Naive B cell (primary cell): ENCODE measurements at regions not wholly inside any gene's neighbourhood (a gene's known extent, or its start where the extent isn't known, plus 50 kb on each side); places are given as distances from the start of the nearest gene placed in this dataset.

Experiments
- ATAC-seq, 2 donors: fragments of 150-1000 bp; cut with Tn5 transposase; 2 replicates each; pipeline ENCODE4 v1.10.0; 2021; ENCODE audit warnings: low read depth in 2 of 2, mild to moderate bottlenecking in 2 of 2, moderate library complexity in 2 of 2
- DNase-seq: peaks from one replicate; pipeline ENCODE4 v3.0.0; 2022
- H3K27ac Mint-ChIP-seq, 6 donors: one replicate each; pipeline ENCODE4 v1.8.0; 2020 to 2022; ENCODE audit warnings: mild to moderate bottlenecking in 6 of 6, mixed read lengths in 6 of 6, moderate library complexity in 5 of 6, inconsistent platforms in 2 of 6
- H3K27me3 Mint-ChIP-seq, 3 donors: one replicate each; pipeline ENCODE4 v1.8.0; 2021 to 2022; ENCODE audit warnings: mixed read lengths in 3 of 3, mild to moderate bottlenecking in 1 of 3
- H3K36me3 Mint-ChIP-seq, 2 donors: one replicate each; pipeline ENCODE4 v1.8.0; 2020 to 2022; ENCODE audit warnings: mixed read lengths in 2 of 2, inconsistent platforms in 1 of 2, mild to moderate bottlenecking in 1 of 2
- H3K4me1 Mint-ChIP-seq, 3 donors: one replicate each; pipeline ENCODE4 v1.8.0; 2020 to 2022; ENCODE audit warnings: mixed read lengths in 3 of 3, inconsistent platforms in 1 of 3, mild to moderate bottlenecking in 1 of 3, moderate library complexity in 1 of 3
- H3K4me3 Mint-ChIP-seq, 8 donors: one replicate each; pipeline ENCODE4 v1.8.0; 2020 to 2022; ENCODE audit warnings: mild to moderate bottlenecking in 8 of 8, mixed read lengths in 8 of 8, moderate library complexity in 8 of 8, inconsistent platforms in 2 of 8
- H3K9me3 Mint-ChIP-seq, 7 donors: one replicate each; pipeline ENCODE4 v1.8.0; 2020 to 2022; ENCODE audit warnings: mixed read lengths in 7 of 7, mild to moderate bottlenecking in 5 of 7, inconsistent platforms in 2 of 7, moderate library complexity in 1 of 7

DNA sequence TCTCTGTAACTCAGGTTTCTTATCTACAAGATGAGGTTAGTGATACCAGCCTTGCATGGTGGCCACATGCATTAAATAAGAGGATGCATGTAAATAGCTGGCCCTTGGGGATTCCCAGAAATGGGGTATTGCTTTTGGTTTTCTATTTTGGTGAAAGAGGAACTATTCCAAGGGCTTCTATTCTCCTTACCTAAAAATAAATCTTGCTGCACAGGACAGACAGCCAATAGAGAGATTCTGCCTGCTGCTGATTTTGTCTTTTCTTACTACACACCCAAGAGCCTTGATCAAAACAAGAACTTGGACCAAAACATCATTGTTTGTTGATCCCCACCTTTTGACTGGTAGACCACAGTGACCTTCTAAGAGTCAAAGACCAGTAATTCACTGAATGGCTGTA, 161.8 kb downstream of the PJA2 start:
- H3K4me3 Mint-ChIP-seq: no peak overlapping the region
- ATAC-seq (no peak), DNase-seq (no peak)
- no peak overlapping the region for H3K27ac Mint-ChIP-seq
- H3K36me3 Mint-ChIP-seq: peaks cover 14 to 18% of the 10 kb centered on the region in 2 donors
- H3K9me3 Mint-ChIP-seq: peaks cover 15 to 26% (median 20%) of the 10 kb centered on the region in 7 donors
- peaks cover 0 to 4% (median 0%) of the 10 kb centered on the region in 3 donors for H3K27me3 Mint-ChIP-seq
- H3K4me1 Mint-ChIP-seq: peaks cover 0 to 20% (median 6%) of the 10 kb centered on the region in 3 donors

DNA sequence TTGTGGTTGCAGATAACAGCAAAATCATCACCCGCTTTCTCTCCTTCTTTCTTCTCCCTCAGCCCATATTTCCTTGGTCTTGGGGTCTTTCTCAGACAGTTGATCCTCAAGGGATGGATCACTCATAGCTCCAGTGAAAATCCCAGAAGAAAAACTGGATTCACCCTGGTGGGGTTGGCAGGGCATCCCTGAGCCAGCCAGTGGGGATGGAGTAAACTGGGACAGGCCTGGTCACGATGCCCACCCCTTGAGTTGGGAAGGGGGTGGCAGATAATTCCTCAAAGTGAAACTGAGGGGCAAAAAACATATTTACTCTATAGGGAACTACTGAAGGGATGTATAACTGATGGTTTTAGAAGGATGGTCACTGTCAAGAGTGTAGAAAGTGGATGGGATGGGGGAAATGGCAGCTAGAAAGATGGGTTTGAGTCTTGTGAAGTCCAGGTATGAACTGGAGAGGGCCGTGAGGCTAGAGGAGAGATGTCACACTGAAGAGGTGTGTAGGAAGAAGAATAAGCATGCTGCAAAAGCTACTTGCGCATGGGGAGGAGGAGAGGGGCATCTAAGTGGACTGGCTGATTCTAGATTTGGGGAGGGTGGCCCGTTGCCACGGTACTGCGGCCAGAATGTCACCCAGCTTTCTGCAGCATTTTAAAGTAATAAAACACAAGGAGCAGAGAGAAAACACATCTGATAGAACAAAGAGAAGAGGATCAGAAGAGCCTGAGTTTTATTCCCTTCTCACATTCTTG, 162.8 kb downstream of the PJA2 start:
- peaks cover 14 to 18% of the 10 kb centered on the region in 2 donors for H3K36me3 Mint-ChIP-seq

More for the DNA sequence above, 162.8 kb downstream of the PJA2 start:
- Mint-ChIP-seq H3K27me3 (peaks cover 0 to 4% (median 0%) of the 10 kb centered on the region in 3 donors), H3K9me3 (peaks cover 15 to 26% (median 20%) of the 10 kb centered on the region in 7 donors), H3K27ac (peak overlapping the region in 1 of 6 donors; percentile 22), H3K4me1 (peaks cover 0 to 20% (median 6%) of the 10 kb centered on the region in 3 donors), H3K4me3 (peak overlapping the region in 1 of 8 donors; percentile 10)
- ATAC-seq: no peak
- DNase-seq: no peak
